ENCODE measurements at regions not wholly inside any gene's neighbourhood (a gene's known extent, or its start where the extent isn't known, plus 50 kb on each side); places are given as distances from the start of the nearest gene placed in this dataset.

- 79 to 87% methylated on average over 1 of the region's 1 CpG for WGBS, 2 donors
- Histone ChIP-seq H3K27ac (no peak overlapping the region), H3K27me3 (no peaks in the 10 kb centered on the region), H3K4me3 (no peak overlapping the region), H3K36me3 (no peaks in the 10 kb centered on the region), H3K9me3 (no peaks in the 10 kb centered on the region), H3K4me1 (no peaks in the 10 kb centered on the region)
- TF ChIP-seq POLR2AphosphoS5 (IDR thresholded peaks at IDR 0.05) (no peak), POLR2A (IDR thresholded peaks at IDR 0.05) (no peak), CTCF (IDR thresholded peaks at IDR 0.05) (no peak), EP300 (IDR thresholded peaks at IDR 0.05) (no peak)
- no peak for DNase-seq
- intact Hi-C loops (cut with DNase I) = no loop called here
Measured at GRCh38 chr20:11153819-11154218, 480.0 kb upstream of the JAG1 start.

GRCh38 chr20:11155156-11155756 lies 481.5 kb upstream of the JAG1 start:
- intact Hi-C loops (cut with DNase I) = no loop called here
- TF ChIP-seq EP300 (IDR thresholded peaks at IDR 0.05) = no peak
- TF ChIP-seq POLR2AphosphoS5 (IDR thresholded peaks at IDR 0.05) = no peak
- no peak for TF ChIP-seq POLR2A (IDR thresholded peaks at IDR 0.05)
- no peak for TF ChIP-seq CTCF (IDR thresholded peaks at IDR 0.05)
- no peak overlapping the region for H3K27ac ChIP-seq
- no peak overlapping the region for H3K4me3 ChIP-seq
- DNase-seq = no peak
- H3K4me1 ChIP-seq = peaks cover 0 to 13% (median 12%) of the 10 kb centered on the region in 4 donors
- no peaks in the 10 kb centered on the region for H3K36me3 ChIP-seq
- 34 to 74% methylated on average over 1 of the region's 1 CpG for WGBS, 2 donors
- no peaks in the 10 kb centered on the region for H3K27me3 ChIP-seq
- no peaks in the 10 kb centered on the region for H3K9me3 ChIP-seq

- Histone ChIP-seq H3K36me3 (no peaks in the 10 kb centered on the region), H3K27ac (no peak overlapping the region), H3K4me1 (peaks cover 0 to 16% (median 14%) of the 10 kb centered on the region in 4 donors), H3K9me3 (no peaks in the 10 kb centered on the region), H3K4me3 (no peak overlapping the region), H3K27me3 (no peaks in the 10 kb centered on the region)
- TF ChIP-seq POLR2AphosphoS5 (IDR thresholded peaks at IDR 0.05) (no peak), EP300 (IDR thresholded peaks at IDR 0.05) (no peak), CTCF (IDR thresholded peaks at IDR 0.05) (no peak), POLR2A (IDR thresholded peaks at IDR 0.05) (no peak)
- intact Hi-C loops (cut with DNase I) = no loop called here
- 90 to 95% methylated on average over 3 of the region's 3 CpGs for WGBS, 2 donors
- DNase-seq = no peak
Measured at GRCh38 chr20:11156922-11157321, 483.1 kb upstream of the JAG1 start.

- peaks cover 0 to 16% (median 14%) of the 10 kb centered on the region in 4 donors for H3K4me1 ChIP-seq
- no peak overlapping the region for H3K27ac ChIP-seq
- H3K27me3 ChIP-seq = no peaks in the 10 kb centered on the region
- intact Hi-C loops (cut with DNase I) = no loop called here
- H3K4me3 ChIP-seq = no peak overlapping the region
- TF ChIP-seq POLR2A (IDR thresholded peaks at IDR 0.05) = no peak
- TF ChIP-seq CTCF (IDR thresholded peaks at IDR 0.05) = no peak
- TF ChIP-seq POLR2AphosphoS5 (IDR thresholded peaks at IDR 0.05) = no peak
- TF ChIP-seq EP300 (IDR thresholded peaks at IDR 0.05) = no peak
- no peaks in the 10 kb centered on the region for H3K36me3 ChIP-seq
- H3K9me3 ChIP-seq = no peaks in the 10 kb centered on the region
- no peak for DNase-seq
- WGBS, 2 donors = 37 to 70% methylated on average over 2 of the region's 2 CpGs
Measured at GRCh38 chr20:11158146-11158545, 484.3 kb upstream of the JAG1 start.

GRCh38 chr20:11158589-11158988 lies 484.8 kb upstream of the JAG1 start:
- H3K36me3 ChIP-seq = no peaks in the 10 kb centered on the region
- no peaks in the 10 kb centered on the region for H3K27me3 ChIP-seq
- DNase-seq = no peak
- peaks cover 0 to 16% (median 14%) of the 10 kb centered on the region in 4 donors for H3K4me1 ChIP-seq
- TF ChIP-seq POLR2AphosphoS5 (IDR thresholded peaks at IDR 0.05) (no peak), CTCF (IDR thresholded peaks at IDR 0.05) (no peak), POLR2A (IDR thresholded peaks at IDR 0.05) (no peak)
- no peaks in the 10 kb centered on the region for H3K9me3 ChIP-seq
- H3K27ac ChIP-seq = no peak overlapping the region
- 87 to 93% methylated on average over 2 of the region's 2 CpGs for WGBS, 2 donors
- intact Hi-C loops (cut with DNase I) = no loop called here
- no peak overlapping the region for H3K4me3 ChIP-seq

Measured in sigmoid colon (tissue), 6 donors.